ENCODE measurements at regions not wholly inside any gene's neighbourhood (a gene's known extent, or its start where the extent isn't known, plus 50 kb on each side); places are given as distances from the start of the nearest gene placed in this dataset.

- TF ChIP-seq USF2 (CRISPR knock-in tag; IDR thresholded peaks at IDR 0.05) (no peak), TEAD1 (CRISPR knock-in tag; IDR thresholded peaks at IDR 0.05) (no peak), E2F4 (CRISPR knock-in tag; IDR thresholded peaks at IDR 0.05; ENCODE audit: borderline replicate concordance, low read depth) (peak; percentile 95), MYBL2 (CRISPR knock-in tag; IDR thresholded peaks at IDR 0.05) (no peak), ATF2 (CRISPR knock-in tag; IDR thresholded peaks at IDR 0.05; ENCODE audit: borderline replicate concordance, low read depth) (no peak), ZNF423 (CRISPR knock-in tag; IDR thresholded peaks at IDR 0.05) (no peak), CDX4 (CRISPR knock-in tag; IDR thresholded peaks at IDR 0.05; ENCODE audit: borderline replicate concordance) (no peak), HMGXB4 (CRISPR knock-in tag; IDR thresholded peaks at IDR 0.05) (peak; percentile 27; the same call in 1 of the 2 replicates), PREB (CRISPR knock-in tag; IDR thresholded peaks at IDR 0.05; ENCODE audit: borderline replicate concordance) (no peak), ATF6 (CRISPR knock-in tag; IDR thresholded peaks at IDR 0.05) (no peak), NFE2L1 (CRISPR knock-in tag; IDR thresholded peaks at IDR 0.05) (no peak; the same call in 1 of the 2 replicates), E2F5 (CRISPR knock-in tag; IDR thresholded peaks at IDR 0.05) (peak; percentile 83), ZBTB21 (CRISPR knock-in tag; IDR thresholded peaks at IDR 0.05; ENCODE audit: borderline replicate concordance) (no peak)
Observed at GRCh38 chr19:28727480-28728159, 485.3 kb downstream of the UQCRFS1 start (continued).

All from WTC11 (cell line).